GM19023 (cell line): ENCODE measurements at regions not wholly inside any gene's neighbourhood (a gene's known extent, or its start where the extent isn't known, plus 50 kb on each side); places are given as distances from the start of the nearest gene placed in this dataset.

ENCODE experiments used
- ATAC-seq: cut with Tn5 transposase; IDR thresholded peaks from one replicate; pipeline ENCODE4 v1.9.1; 2021; ENCODE audit warnings: mild to moderate bottlenecking, moderate library complexity; ENCODE audit not compliant: unreplicated experiment

DNA sequence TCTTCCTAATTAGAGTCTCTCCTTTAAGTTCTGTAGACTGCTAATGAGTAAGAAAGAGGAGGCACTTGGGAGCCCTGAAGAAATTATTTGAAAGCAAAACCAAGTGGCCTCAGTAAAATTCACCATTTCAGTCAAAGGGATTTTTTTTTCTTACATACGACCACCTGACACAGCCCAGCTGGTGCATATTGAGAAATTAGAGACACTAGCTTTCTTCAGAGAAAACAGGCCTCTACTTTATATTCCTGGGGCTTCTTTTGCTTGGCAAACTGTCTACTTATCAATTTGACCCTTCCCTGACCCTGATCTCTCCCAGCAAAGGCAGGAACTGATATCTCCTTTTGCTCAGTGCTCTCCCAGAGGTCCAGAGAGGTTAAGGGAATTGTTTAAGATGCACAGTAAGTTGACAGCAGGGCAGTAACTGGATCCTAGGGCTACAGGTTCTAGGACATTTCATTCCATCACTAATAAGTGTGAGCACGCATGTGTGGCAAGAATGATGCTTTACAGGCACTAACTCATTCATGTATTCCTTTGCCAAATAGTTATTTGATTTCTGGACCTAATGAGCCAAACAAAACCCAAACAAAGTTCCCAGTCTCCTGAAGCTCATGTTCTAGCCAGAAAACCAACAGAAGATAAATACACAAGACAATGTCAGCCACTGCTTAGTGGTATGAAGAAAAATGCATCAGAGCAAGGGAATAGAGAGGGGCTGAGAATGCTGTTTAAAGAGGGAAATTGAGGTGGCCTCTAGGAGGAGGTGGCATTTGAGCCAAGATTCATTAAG is 467.6 kb downstream of the SOX6 start:
- no peak for ATAC-seq

DNA sequence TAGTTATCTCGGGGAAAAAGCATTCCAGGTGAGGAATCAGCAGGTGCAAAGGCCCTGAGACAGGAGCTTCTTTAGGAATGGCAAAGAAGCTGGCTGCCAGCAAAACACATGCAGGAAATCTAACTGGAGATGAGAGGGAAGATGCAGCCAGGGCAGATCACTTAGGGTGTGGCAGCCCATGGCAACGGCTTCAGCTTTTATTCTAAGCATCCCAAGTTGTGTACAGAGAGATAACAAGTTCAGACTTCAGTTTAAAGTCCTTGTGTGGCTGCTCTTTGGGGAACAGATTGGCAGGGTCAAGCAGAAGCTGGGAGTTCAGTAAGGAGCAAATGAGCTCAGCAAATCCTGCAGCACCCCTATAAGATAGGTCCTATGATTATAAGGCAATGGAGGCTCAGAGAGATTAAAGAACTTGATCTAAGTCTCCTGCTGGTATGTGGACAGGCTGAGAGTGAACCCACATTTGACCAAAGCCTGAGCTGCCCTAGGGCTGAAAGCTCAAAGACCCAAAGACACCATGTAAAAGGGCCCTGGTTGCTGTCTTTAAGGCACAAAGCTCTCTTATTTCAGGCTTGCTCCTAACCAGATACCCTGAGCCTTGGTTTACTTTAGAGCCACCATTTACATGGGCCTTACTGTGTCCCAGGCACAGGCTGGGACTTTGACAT is 466.8 kb downstream of the SOX6 start:
- no peak for ATAC-seq

GRCh38 chr11:15890031-15890713 is 466.2 kb downstream of the SOX6 start:
- no peak for ATAC-seq

DNA sequence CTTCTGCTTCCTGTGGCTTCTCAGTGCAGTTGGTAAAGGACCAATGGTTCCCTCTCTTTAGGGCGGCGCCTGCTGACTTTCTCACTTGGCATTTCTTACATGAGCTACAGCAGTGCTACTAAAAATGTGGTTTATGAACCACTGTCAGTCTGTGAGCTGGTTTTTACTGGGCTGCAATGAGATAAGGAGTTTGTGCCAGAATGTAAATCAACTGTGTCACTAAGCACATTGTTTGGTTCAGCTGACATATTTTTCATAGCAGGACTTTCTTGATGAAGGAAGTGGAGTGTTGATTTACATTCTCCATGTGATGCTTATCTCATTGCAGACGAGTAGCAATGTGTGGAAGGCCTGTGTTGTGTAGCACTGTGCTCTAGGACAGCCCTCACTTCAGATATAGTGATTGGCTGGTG is 463.3 kb downstream of the SOX6 start:
- ATAC-seq: no peak

GRCh38 chr11:15896026-15896425 is 460.3 kb downstream of the SOX6 start:
- no peak for ATAC-seq

GRCh38 chr11:15896530-15896929 is 459.8 kb downstream of the SOX6 start:
- no peak for ATAC-seq

GRCh38 chr11:15897211-15897960 is 459.0 kb downstream of the SOX6 start:
- no peak for ATAC-seq

DNA sequence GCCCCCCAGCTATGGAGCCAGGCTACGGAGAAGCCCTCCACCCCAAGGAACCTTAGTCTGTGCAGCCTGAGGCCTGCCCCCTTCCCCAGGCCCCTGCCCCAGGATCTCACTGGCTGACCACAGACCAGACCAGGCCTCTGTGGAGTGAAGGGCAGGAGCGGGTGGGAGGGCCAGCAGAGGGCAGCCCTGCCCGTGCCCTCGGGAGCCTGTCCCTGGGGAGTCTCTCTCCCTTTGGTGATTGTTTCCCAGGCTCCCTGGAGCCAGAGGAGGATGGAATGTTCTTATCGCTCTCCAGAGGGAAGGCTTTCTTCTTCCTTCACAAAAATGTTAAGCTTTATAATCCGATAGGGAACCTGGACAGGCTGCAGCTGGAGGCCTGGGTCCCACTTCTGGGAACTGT is 455.3 kb downstream of the SOX6 start:
- no peak for ATAC-seq

DNA sequence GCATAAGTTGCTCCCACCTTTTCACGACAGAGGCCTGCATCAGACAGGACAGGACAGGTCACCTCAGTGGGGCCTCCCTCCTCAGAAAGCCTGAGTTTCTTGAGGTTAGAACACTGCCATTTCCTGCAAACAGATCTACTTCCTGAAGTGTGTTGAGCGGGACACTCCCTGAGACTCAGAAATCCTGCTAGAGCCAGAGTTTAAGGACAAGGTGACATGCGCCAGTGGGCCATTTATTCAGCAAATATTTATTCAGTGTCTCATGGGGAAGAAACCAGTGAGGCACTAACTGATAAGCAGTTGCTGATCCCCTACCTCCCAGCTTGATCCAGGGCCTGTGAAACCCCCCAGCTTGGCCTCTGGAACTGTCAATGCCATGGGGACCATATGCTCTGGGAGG is 454.6 kb downstream of the SOX6 start:
- ATAC-seq: no peak

DNA sequence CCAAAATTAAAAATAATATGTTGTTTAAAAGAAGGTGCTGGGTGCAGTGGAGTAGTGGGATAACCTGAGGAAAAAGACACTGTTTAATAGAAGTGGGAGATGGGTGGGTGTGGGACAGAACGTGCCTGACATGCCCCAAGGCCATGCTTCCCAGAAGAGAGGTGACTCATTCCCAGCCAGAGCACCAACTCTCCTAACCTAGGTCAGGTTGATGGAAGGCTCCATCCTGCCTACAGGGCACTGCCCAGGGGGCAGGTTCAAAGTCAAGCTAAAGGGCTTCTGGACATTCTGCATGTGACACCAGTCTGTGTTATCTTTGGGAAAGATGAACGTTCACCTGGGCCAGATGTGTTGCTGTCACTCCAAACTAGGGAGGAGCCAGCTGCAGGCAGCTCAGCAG is 453.1 kb downstream of the SOX6 start:
- ATAC-seq: no peak

- no peak for ATAC-seq
Observed at GRCh38 chr11:15905366-15906104, 450.8 kb downstream of the SOX6 start.

DNA sequence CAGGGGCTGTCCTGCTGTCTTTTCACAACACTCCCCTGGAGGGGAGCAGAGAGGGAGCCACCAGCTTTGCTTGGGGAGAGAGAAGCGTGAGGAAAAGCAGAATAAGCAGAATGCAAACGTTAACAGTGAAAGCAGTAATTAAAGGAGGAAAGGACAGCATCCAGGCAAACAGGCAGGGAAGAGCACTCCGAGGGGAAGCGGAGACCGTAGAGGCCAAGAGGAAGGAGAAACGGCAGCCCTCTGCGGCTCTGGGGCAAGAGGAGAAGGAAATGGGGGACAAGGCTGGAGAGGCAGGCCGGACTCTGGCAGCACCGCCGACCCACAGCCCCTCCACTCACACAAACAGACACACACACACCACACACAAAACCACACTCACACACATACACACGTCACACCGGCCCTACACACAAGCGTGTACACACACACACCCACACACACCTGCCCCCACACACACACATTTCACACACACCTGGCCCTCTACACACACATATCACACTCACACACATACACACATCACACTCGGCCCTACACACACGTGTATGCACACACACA is 449.8 kb downstream of the SOX6 start:
- no peak for ATAC-seq

- no peak for ATAC-seq
Observed at GRCh38 chr11:15907806-15908205, 448.5 kb downstream of the SOX6 start.

DNA sequence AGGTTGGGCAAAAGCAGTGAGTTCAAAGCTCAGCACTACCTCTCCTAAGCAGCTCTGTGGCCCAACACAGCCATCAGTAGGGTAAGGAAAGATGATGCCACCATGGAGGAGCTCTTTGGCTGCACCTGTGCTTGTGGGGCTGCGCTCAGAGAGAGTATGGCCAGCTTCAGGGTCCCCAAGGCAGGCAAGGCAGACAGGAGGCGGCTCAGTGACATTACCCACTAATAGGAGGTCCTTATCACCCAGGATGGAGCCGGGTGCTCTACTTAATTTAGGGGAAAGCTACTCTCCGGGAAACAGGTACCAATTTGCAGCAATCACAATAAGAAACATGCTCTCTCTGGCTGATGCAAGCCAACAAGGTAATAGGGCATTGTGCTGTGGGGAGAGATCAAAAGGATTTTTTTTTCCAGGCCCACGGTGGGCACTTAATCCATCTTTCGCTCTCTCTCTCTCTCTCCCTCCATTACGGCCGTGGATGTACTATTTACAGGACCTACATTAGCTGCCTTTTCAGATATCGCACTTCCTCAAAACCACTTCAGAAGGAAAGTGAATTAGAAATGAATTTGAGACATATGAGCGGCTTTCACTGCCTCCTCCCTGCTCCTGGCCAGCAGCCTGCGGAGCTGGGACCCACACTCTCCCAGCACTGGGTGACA is 446.3 kb downstream of the SOX6 start:
- no peak for ATAC-seq

- no peak for ATAC-seq
Observed at GRCh38 chr11:15910761-15911160, 445.6 kb downstream of the SOX6 start.

GRCh38 chr11:15911377-15912044 is 444.8 kb downstream of the SOX6 start:
- ATAC-seq: no peak

- ATAC-seq: no peak
Observed at GRCh38 chr11:15912291-15912690, 444.1 kb downstream of the SOX6 start.

DNA sequence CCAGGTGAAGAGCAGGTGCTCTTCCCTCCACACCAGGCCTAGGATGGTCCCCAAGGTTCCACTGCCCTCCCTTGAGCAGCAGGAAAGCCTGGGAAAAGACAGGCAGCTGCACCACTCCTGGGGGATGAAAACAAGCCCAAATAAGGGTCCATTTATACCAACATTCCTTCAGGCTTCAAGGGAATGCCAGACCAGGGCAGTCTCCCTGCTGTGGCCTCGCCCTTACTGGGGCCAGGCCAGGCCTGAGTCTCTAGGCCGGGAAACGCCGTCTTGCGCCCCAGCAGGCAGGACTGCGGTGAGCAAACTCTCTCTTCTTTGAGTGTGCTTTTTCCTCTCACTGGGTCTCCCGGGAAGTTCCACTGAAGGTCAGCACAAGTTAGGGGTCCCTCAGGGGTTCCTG is 443.5 kb downstream of the SOX6 start:
- no peak for ATAC-seq

GRCh38 chr11:15913261-15913660 is 443.1 kb downstream of the SOX6 start:
- ATAC-seq: no peak
